HCT116 (cell line): ENCODE measurements at regions not wholly inside any gene's neighbourhood (a gene's known extent, or its start where the extent isn't known, plus 50 kb on each side); places are given as distances from the start of the nearest gene placed in this dataset.

Experiments
- ATAC-seq: fragments of 200-7000 bp; cut with Tn5 transposase; 2 replicates; pipeline ENCODE4 v1.9.1; 2020; ENCODE audit warnings: mild to moderate bottlenecking, moderate library complexity
- BruUV-seq: library from RNA; stranded (reverse); fragments of 400-500 nt; replicated peaks from 2 replicates; lab custom pipeline; 2021; lab: Mats Ljungman, UMichigan
- CTCF ChIA-PET: fragments of 300-600 bp; sonication (Branson Sonifier 250); formaldehyde crosslinking; loops from one replicate; lab custom pipeline; 2021; ENCODE audit warnings: antibody characterized with exemption; lab: Charles Lee
- POLR2A ChIA-PET: fragments of 300-600, 350-600 bp; sonication (Branson Sonifier 250); formaldehyde crosslinking; loops from one replicate; lab custom pipeline; 2021; ENCODE audit warnings: antibody characterized with exemption; lab: Charles Lee
- RAD21 ChIA-PET, 2 experiments: fragments of 300-600 bp; sonication (Branson Sonifier 250); formaldehyde crosslinking; loops; one replicate each; lab custom pipeline; 2023; ENCODE audit warnings: low total read pairs in 2 of 2; ENCODE audit not compliant: uncharacterized antibody in 2 of 2, unreplicated experiment in 2 of 2, low non-redundant PET in 1 of 2; lab: Charles Lee
- DNase-seq: peaks from one replicate; pipeline ENCODE4 v3.0.0-alpha.2; 2010; ENCODE audit warnings: low read depth, low spot score
- H2AFZ ChIP-seq: fragments of 200-600 bp; shearing (Covaris generic), sonication (generic); 2 replicates; pipeline ENCODE4 v1.6.1; 2017; ENCODE audit warnings: low read depth, mixed run types, mixed read lengths, antibody characterized with exemption, low read length; ENCODE audit not compliant: poor library complexity, severe bottlenecking
- H3K27ac ChIP-seq: 2 replicates; pipeline ENCODE4 v1.5.1; 2012; ENCODE audit warnings: low read depth, low read length
- H3K27me3 ChIP-seq: fragments of 200-600 bp; sonication (generic); 2 replicates; pipeline ENCODE4 v1.6.1; 2016; ENCODE audit warnings: mixed run types, low read length, mixed read lengths; ENCODE audit not compliant: insufficient read depth
- H3K36me3 ChIP-seq, 2 experiments: fragments of 200-500 bp in 1 of 2; fragments of 200-600 bp in 1 of 2; sonication (Bioruptor generic) in 1 of 2; sonication (generic) in 1 of 2; 2 replicates each; pipeline versions ENCODE4 v1.5.1 to v1.6.1; 2014 to 2016; ENCODE audit warnings: low read length in 2 of 2, inconsistent platforms in 1 of 2, mixed read lengths in 1 of 2, mixed run types in 1 of 2; ENCODE audit not compliant: insufficient read depth in 2 of 2, control insufficient read depth in 1 of 2
- H3K4me1 ChIP-seq, 2 experiments: fragments of 200-600 bp in 1 of 2; sonication (generic) in 1 of 2; 2 replicates each; pipeline versions ENCODE4 v1.5.1 to v1.6.1; 2012 to 2017; ENCODE audit warnings: low read length in 2 of 2, inconsistent platforms in 1 of 2, mild to moderate bottlenecking in 1 of 2, mixed read lengths in 1 of 2, mixed run types in 1 of 2, moderate library complexity in 1 of 2; ENCODE audit not compliant: insufficient read depth in 2 of 2, control insufficient read depth in 1 of 2
- H3K4me2 ChIP-seq: fragments of 200-600 bp; sonication (generic); 2 replicates; pipeline ENCODE4 v1.6.1; 2017; ENCODE audit warnings: mixed run types, low read length, mixed read lengths
- H3K4me3 ChIP-seq, 2 experiments: fragments of 200-600 bp in 1 of 2; sonication (generic) in 1 of 2; replicated peaks in 1 of 2; 2 replicates each; pipeline ENCODE4 v1.5.1; 2011 to 2016; ENCODE audit warnings: low read length in 2 of 2, control low read depth in 1 of 2, low read depth in 1 of 2, mild to moderate bottlenecking in 1 of 2, mixed read lengths in 1 of 2, mixed run types in 1 of 2
- H3K79me2 ChIP-seq: fragments of 200-600 bp; sonication (generic); 2 replicates; pipeline ENCODE4 v1.6.1; 2017; ENCODE audit warnings: mild to moderate bottlenecking, mixed run types, low read length, moderate library complexity, mixed read lengths; ENCODE audit not compliant: insufficient read depth
- H3K9ac ChIP-seq: fragments of 200-600 bp; sonication (generic); 2 replicates; pipeline ENCODE4 v1.6.1; 2016; ENCODE audit warnings: low read length, mixed read lengths
- H3K9me2 ChIP-seq: fragments of 200-600 bp; sonication (generic), shearing (Covaris generic); 2 replicates; pipeline ENCODE4 v1.6.1; 2017; ENCODE audit warnings: mixed run types, mild to moderate bottlenecking, moderate library complexity; ENCODE audit not compliant: insufficient read depth
- H3K9me3 ChIP-seq, 2 experiments: fragments of 200-500 bp in 1 of 2; fragments of 200-600 bp in 1 of 2; sonication (Bioruptor generic) in 1 of 2; sonication (generic) in 1 of 2; 2 replicates each; pipeline ENCODE4 v1.6.1; 2014 to 2017; ENCODE audit warnings: low read length in 2 of 2, mixed read lengths in 2 of 2, inconsistent platforms in 1 of 2, low read depth in 1 of 2, mild to moderate bottlenecking in 1 of 2, mixed run types in 1 of 2, moderate library complexity in 1 of 2; ENCODE audit not compliant: control insufficient read depth in 1 of 2, insufficient read depth in 1 of 2
- H4K20me1 ChIP-seq: fragments of 200-600 bp; sonication (generic), shearing (Covaris generic); 2 replicates; pipeline ENCODE4 v1.6.1; 2017; ENCODE audit warnings: mixed run types, mild to moderate bottlenecking, moderate library complexity; ENCODE audit not compliant: insufficient read depth
- CBX3 ChIP-seq: IDR thresholded peaks from 2 replicates; pipeline ENCODE4 v1.6.1; 2012; ENCODE audit warnings: low read depth
- EGR1 ChIP-seq: IDR thresholded peaks from 2 replicates; pipeline ENCODE4 v1.6.1; 2012; ENCODE audit warnings: low read depth
- EZH2 ChIP-seq: fragments of 200-600 bp; sonication (generic); IDR thresholded peaks from 2 replicates; pipeline ENCODE4 v1.6.1; 2017; ENCODE audit warnings: antibody characterized with exemption, mixed run types
- EZH2phosphoT487 ChIP-seq: fragments of 200-600 bp; IDR thresholded peaks from 2 replicates; pipeline ENCODE4 v1.6.1; 2018; ENCODE audit warnings: antibody characterized with exemption, borderline replicate concordance
- FOSL1 ChIP-seq: IDR thresholded peaks from 2 replicates; pipeline ENCODE4 v1.6.1; 2012; ENCODE audit warnings: low read depth
- JUND ChIP-seq: IDR thresholded peaks from 2 replicates; pipeline ENCODE4 v1.6.1; 2012
- POLR2A ChIP-seq: IDR thresholded peaks from 2 replicates; pipeline ENCODE4 v1.7.0; 2011; ENCODE audit warnings: borderline replicate concordance; ENCODE audit not compliant: insufficient read depth, insufficient read length; ENCODE audit errors: extremely low read depth
- RAD21 ChIP-seq: IDR thresholded peaks from 2 replicates; pipeline ENCODE4 v1.6.1; 2012; ENCODE audit warnings: low read depth, mild to moderate bottlenecking
- REST ChIP-seq: IDR thresholded peaks from 2 replicates; pipeline ENCODE4 v1.6.1; 2012; ENCODE audit warnings: low read depth
- SIN3A ChIP-seq: IDR thresholded peaks from 2 replicates; pipeline ENCODE4 v1.6.1; 2012; ENCODE audit warnings: low read depth
- SRF ChIP-seq: IDR thresholded peaks from 2 replicates; pipeline ENCODE4 v1.6.1; 2012; ENCODE audit warnings: low read depth
- TCF7L2 ChIP-seq: IDR thresholded peaks from 2 replicates; pipeline ENCODE4 v1.7.0; 2011; ENCODE audit warnings: borderline replicate concordance, inconsistent platforms; ENCODE audit not compliant: insufficient read depth, insufficient read length; ENCODE audit errors: extremely low read depth
- ZBTB33 ChIP-seq: IDR thresholded peaks from 2 replicates; pipeline ENCODE4 v1.6.1; 2011; ENCODE audit warnings: mild to moderate bottlenecking, low read length, moderate library complexity; ENCODE audit not compliant: insufficient replicate concordance; ENCODE audit errors: extremely low read depth
- intact Hi-C: fragments of 100-400 bp; cut with micrococcal nuclease; formaldehyde crosslinking; loops from 2 replicates; pipeline ENCODE4 v1.10.0; 2022
- TF ChIP-seq, protein P1 (sequence below): IDR thresholded peaks from 2 replicates; pipeline ENCODE4 v1.6.1; 2012
- TF ChIP-seq, protein P2 (sequence below): IDR thresholded peaks from 2 replicates; pipeline ENCODE4 v1.6.1; 2012

DNA sequence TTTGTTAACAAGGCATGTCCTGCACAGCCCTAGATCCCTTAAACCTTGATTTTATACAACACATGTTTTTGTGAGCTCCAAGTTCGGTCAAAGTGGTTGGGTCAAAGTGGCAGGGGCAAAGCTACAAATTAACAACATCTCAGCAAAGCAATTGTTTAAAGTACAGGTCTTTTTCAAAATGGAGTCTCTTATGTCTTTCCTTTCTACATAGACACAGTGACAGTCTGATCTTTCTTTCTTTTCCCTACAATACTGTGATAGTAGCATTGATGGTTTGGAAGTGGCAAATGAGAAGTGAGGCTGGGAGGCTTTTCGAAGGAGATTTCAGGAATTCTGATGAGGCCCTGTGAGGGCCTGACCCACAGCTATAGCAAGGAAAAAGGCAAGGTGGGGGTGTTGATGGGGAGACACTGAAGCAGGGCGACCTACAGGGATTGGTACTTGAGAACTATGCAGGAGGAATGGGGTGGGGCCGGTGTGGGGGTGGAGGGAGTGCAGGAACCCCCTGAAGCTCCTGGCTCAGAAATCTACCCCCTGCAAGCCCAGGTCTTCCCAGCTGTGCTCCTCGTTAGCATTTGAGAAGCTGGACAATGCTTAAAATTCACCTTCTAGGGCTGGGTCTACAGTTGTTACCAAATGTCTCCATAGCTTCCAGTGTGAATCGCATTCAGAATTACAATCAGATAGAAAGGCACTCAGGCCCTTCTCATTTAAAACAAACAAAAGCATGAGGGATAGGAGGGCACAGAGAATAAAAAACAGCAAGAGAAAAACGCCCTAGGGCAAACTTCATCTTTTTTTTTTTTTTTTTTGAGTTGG, 102.6 kb upstream of the PPM1J start:
- H3K9me3 ChIP-seq, result no peaks in the 10 kb centered on the region
- POLR2A ChIA-PET, result interaction anchor here (0.7 to 1.3 kb wide), 2 partner anchors 34 to 223 kb away, joined by 3 read pairs; no protein-coding TSS in a partner anchor
- H3K79me2 ChIP-seq, result no peaks in the 10 kb centered on the region
- H3K27ac ChIP-seq, result no peak overlapping the region
- H3K9me2 ChIP-seq, result no peaks in the 10 kb centered on the region
- no peak overlapping the region for H3K4me2 ChIP-seq
- CTCF ChIA-PET, result interaction anchor here (1.7 kb wide), 1 partner anchor 225 kb away, joined by 5 read pairs; no protein-coding TSS in a partner anchor
- intact Hi-C loops, result no loop called here
- H3K27me3 ChIP-seq, result no peaks in the 10 kb centered on the region
- no TSS peak for BruUV-seq
- H3K4me1 ChIP-seq, result no peaks in the 10 kb centered on the region
- no peak for DNase-seq
- H4K20me1 ChIP-seq, result no peaks in the 10 kb centered on the region
- no peak overlapping the region for H3K4me3 ChIP-seq
- no peak overlapping the region for H3K9ac ChIP-seq
- no peak for ATAC-seq
- RAD21 ChIA-PET, result no interaction called here
- H2AFZ ChIP-seq, result no peak overlapping the region
- H3K36me3 ChIP-seq, result no peaks in the 10 kb centered on the region
- TF ChIP-seq EZH2, result no peak
- no peak for TF ChIP-seq EGR1
- no peak for TF ChIP-seq CBX3
- TF ChIP-seq REST, result no peak

- ChIA-PET RAD21 (no interaction called here), POLR2A (no interaction called here), CTCF (no interaction called here)
- H3K4me3 ChIP-seq, result no peak overlapping the region
- no peaks in the 10 kb centered on the region for H3K9me3 ChIP-seq
- H4K20me1 ChIP-seq, result no peaks in the 10 kb centered on the region
- intact Hi-C loops, result no loop called here
- H3K79me2 ChIP-seq, result no peaks in the 10 kb centered on the region
- H3K36me3 ChIP-seq, result no peaks in the 10 kb centered on the region
- no peak overlapping the region for H3K4me2 ChIP-seq
- no peaks in the 10 kb centered on the region for H3K4me1 ChIP-seq
- no peaks in the 10 kb centered on the region for H3K27me3 ChIP-seq
- no peak overlapping the region for H2AFZ ChIP-seq
- no peak overlapping the region for H3K27ac ChIP-seq
- no peak for DNase-seq
- BruUV-seq, result no TSS peak
- H3K9me2 ChIP-seq, result no peaks in the 10 kb centered on the region
- no peak overlapping the region for H3K9ac ChIP-seq
- no peak for ATAC-seq
- TF ChIP-seq, protein P1, sequence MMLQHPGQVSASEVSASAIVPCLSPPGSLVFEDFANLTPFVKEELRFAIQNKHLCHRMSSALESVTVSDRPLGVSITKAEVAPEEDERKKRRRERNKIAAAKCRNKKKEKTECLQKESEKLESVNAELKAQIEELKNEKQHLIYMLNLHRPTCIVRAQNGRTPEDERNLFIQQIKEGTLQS, result no peak
- TF ChIP-seq POLR2A (no peak), SIN3A (no peak), RAD21 (no peak), SRF (no peak), ZBTB33 (no peak), EZH2phosphoT487 (no peak), TCF7L2 (no peak), JUND (no peak), FOSL1 (no peak), EZH2 (no peak)
- TF ChIP-seq, protein P2, sequence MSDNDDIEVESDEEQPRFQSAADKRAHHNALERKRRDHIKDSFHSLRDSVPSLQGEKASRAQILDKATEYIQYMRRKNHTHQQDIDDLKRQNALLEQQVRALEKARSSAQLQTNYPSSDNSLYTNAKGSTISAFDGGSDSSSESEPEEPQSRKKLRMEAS, result no peak
These were observed 100.2 kb upstream of the PPM1J start for GRCh38 chr1:112815376-112815775.
